NCI-H2196 treated with DMSO at 0.1 percent for 48 hours (cell line): ENCODE measurements at regions not wholly inside any gene's neighbourhood (a gene's known extent, or its start where the extent isn't known, plus 50 kb on each side); places are given as distances from the start of the nearest gene placed in this dataset.

Experiments
- DNase-seq: peaks from one replicate; lab custom pipeline; 2025; ENCODE audit not compliant: unreplicated experiment; lab: John Stamatoyannopoulos, UW

GRCh38 chr15:91471468-91471867, 371.4 kb downstream of the SV2B start:
- no peak for DNase-seq

GRCh38 chr15:91472316-91472756, 372.3 kb downstream of the SV2B start:
- no peak for DNase-seq

GRCh38 chr15:91473894-91474545, 374.0 kb downstream of the SV2B start:
- no peak for DNase-seq

- no peak for DNase-seq
Measured at GRCh38 chr15:91476861-91477260, 376.6 kb upstream of the SLCO3A1 start.

- DNase-seq: no peak
Measured at GRCh38 chr15:91478717-91479191, 374.8 kb upstream of the SLCO3A1 start.

- no peak for DNase-seq
Measured at GRCh38 chr15:91480426-91480825, 373.1 kb upstream of the SLCO3A1 start.

GRCh38 chr15:91482799-91483198, 370.7 kb upstream of the SLCO3A1 start:
- DNase-seq: no peak

- DNase-seq: no peak
Measured at GRCh38 chr15:91484141-91484540, 369.4 kb upstream of the SLCO3A1 start.

GRCh38 chr15:91488452-91488851, 365.1 kb upstream of the SLCO3A1 start:
- DNase-seq: no peak

GRCh38 chr15:91490211-91490610, 363.3 kb upstream of the SLCO3A1 start:
- no peak for DNase-seq

GRCh38 chr15:91491101-91491950, 362.2 kb upstream of the SLCO3A1 start:
- no peak for DNase-seq

GRCh38 chr15:91496754-91497691, 356.5 kb upstream of the SLCO3A1 start:
- DNase-seq: no peak

GRCh38 chr15:91498046-91498748, 355.3 kb upstream of the SLCO3A1 start:
- DNase-seq: no peak

- no peak for DNase-seq
Measured at GRCh38 chr15:91498749-91499062, 354.8 kb upstream of the SLCO3A1 start.

GRCh38 chr15:91499774-91500383, 353.6 kb upstream of the SLCO3A1 start:
- DNase-seq: no peak

- DNase-seq: no peak
Measured at GRCh38 chr15:91508633-91509032, 344.9 kb upstream of the SLCO3A1 start.

- no peak for DNase-seq
Measured at GRCh38 chr15:91514147-91514546, 339.4 kb upstream of the SLCO3A1 start.

- DNase-seq: no peak
Measured at GRCh38 chr15:91515188-91515754, 338.2 kb upstream of the SLCO3A1 start.

- no peak for DNase-seq
Measured at GRCh38 chr15:91516866-91517265, 336.6 kb upstream of the SLCO3A1 start.
